GM21515 (cell line): ENCODE measurements at regions not wholly inside any gene's neighbourhood (a gene's known extent, or its start where the extent isn't known, plus 50 kb on each side); places are given as distances from the start of the nearest gene placed in this dataset.

Experiments used
- ATAC-seq: cut with Tn5 transposase; IDR thresholded peaks from one replicate; pipeline ENCODE4 v1.9.1; 2021; ENCODE audit not compliant: unreplicated experiment

DNA sequence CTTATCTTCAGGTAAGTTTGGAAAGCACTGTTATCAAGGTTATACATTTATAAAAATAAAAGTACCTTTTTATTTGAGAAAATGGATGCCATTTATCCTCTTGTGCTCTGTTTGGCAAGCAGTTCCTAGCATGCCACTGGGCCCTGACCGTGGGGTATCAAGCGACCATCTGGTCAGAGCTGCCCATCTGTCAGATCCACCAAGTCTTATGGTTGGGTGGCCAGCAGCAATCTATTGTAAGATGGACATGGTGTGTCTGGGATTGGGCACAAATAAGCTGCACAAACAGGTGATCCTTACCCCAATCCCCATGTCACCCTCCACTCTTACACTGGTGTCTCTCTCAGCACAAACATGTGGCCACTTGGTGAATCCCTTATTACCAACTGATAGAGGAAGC lies 178.5 kb downstream of the DLEU7 start:
- no peak for ATAC-seq

DNA sequence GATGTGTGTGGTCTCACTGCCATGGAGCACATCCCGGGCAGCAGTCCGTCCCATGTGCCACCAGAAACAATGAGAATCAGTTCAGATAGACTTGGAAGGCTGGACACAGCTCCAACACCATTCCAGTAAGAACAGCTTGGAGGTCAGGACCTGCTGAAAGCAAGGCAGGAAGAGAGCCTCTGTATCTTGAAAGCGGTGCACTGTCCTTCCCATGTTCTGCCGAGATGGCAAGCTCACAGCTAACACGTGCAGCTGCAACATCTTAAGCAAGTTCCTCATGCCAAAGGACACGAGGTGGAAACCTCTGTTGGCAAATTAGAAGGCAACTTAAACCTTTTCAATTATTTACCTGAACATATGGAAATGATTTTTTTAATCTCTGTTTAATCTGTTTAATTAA lies 175.4 kb downstream of the DLEU7 start:
- no peak for ATAC-seq

DNA sequence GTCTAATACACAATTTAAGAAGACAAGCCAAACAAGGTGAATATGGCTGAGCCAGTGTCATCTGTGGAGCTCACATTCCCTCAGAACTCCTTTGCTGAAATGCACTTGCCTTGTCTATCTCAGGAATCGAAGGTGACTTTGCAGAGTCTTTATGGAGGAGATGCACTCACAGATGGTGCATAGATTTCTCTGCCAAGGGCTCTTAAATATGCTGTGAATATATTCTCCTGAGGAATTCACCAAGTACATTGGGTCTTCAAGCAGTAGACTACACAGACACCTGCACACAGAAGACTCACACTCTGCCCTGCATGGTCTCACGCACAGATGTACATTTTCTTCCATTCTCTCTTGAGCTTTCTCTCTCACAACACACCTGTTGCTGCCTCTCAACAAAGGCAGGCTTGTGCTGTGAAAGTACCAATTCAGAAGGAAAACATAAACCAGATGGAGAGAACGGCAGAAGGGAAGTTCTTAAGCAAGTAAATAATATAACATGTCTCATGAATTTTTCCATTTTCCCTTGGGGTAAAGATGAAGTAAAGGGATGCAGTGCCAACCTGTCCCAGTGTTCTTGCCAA lies 174.7 kb downstream of the DLEU7 start:
- no peak for ATAC-seq

DNA sequence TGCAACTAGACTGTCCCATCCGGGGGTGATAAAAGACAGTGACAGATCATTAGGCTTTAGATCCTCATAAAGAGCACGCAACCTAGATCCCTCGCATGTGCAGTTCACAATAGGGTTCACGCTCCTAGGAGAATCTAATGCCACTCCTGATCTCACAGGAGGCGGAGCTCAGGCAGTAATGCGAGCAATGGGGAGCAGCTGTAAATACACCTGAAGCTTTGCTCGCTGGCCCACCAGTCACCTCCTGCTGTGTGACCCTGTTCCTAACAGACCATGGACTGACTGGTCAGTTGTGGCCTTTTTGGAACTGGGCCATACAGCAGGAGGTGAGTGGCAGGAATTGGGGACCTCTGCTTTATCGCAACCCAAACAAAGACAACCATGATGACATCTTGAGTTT lies 173.2 kb downstream of the DLEU7 start:
- no peak for ATAC-seq

DNA sequence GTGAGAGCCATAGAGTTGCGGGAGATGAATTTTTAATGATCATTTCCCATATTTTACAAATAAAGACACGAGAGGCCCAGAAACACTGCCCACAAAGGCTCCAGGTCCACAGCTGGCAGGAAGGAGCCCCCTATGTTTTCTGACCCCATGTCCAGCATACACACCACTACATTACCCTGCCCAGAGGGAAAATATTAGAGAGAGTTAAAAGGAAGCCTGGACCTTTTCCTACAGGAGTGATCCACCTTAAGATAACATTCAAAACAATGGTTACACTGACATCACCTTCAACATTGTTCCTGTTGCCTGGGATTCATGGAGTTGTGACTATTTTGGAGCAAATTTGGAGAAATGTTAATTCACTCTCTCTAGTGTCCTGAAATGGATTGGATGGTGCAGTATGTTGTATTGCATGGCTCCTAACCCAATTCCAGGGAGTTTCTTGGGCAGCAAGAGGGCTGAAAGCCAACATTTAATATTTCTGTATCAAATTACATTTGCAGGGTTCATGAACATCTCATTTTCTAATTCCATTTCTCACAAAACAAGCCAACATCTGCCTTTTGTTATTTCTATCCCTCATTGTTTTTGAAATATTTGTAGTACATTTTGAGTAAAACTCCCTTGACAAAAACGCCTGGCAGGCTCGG lies 172.5 kb downstream of the DLEU7 start:
- ATAC-seq = no peak

DNA sequence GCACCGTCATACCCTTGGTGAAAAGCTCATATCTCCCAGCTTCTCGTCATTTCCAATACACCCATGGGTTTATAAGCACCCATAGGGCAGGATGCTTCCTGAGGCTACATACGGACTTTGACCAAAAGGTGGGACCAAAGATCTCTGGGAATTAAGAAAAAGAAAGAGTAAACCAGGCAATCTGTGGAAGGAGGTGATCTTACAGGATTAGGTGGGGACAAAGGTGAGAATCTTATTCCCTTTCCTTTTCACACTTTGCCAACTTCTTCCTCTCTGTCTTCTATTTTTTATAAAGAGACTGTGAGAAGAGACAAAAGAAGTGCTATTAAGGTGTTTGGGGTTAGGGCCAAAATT lies 172.0 kb downstream of the DLEU7 start:
- ATAC-seq = no peak

DNA sequence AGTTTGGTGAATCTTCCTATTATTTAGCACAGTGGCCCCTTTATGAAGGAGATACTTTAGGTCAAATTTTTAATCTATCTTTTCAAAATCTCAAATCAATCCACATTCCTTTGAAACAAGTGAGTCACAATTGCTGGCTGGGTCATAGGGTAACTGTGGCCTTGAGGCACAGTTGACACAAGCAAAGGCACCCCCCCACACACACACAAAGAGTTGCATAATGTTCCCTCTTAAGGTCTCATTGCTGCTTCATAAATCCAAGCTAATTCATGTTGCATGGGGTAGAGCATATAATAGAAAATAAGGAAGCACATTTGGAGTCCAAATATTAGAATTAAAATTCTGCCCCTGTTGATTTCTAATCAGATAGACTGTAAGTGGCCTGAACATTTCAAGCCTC lies 171.5 kb downstream of the DLEU7 start:
- ATAC-seq = no peak

DNA sequence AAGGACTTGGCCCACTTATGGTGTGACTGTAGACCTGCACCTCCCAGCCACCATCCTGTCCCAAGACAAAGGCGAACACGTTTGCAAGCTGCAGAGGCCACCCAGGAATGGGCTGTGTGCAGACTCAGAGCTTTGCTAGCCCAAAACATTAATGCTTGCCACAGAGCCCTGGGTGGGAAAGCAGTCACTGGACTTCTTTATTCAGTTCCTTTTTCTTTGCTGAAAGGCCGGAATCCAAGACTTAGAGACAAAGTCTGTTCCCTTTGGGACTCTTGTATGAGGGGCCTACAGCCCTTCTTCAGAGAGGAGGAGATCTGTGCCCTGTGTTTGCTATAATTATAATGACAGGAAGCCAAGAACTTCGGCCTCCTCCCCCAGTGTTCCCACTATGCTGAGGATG lies 167.8 kb downstream of the DLEU7 start:
- no peak for ATAC-seq

DNA sequence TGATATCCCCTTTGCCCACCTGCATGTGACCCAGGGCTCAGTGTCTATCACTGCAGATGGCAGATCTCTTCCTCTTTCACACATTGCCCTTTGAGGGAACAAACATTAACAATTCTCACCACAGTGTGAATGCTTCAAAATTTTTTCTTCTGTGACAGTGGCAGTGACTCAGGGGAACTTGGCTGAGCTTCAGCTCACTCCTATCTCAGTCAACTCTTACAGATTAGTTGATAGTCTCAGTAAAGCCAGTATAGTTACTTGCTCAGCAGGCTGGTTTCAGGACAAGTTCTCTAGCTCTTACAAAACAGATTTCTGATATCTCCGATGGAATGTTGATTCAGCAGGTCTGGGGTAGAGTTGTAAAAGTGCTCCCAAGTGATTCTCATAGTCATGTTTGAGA lies 166.9 kb downstream of the DLEU7 start:
- no peak for ATAC-seq

DNA sequence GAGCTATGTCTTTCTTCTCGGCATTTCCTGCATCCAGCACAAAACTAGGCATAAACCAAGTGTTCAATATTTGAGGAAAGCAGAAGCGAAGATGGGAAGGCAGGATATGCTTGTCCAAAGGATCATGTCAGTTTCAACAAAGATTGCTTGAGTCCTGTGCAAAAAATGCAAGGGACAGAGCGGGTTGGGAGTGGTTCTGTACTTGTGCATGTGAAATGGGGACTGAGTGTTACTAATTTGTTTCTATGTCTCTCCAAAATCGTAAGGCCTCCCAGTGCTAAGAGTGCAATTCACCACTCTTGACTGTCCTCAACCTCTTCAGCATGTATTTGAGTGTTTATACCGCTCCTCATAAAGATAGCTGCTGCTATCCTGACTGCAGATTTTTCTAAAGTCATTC lies 166.2 kb downstream of the DLEU7 start:
- no peak for ATAC-seq

DNA sequence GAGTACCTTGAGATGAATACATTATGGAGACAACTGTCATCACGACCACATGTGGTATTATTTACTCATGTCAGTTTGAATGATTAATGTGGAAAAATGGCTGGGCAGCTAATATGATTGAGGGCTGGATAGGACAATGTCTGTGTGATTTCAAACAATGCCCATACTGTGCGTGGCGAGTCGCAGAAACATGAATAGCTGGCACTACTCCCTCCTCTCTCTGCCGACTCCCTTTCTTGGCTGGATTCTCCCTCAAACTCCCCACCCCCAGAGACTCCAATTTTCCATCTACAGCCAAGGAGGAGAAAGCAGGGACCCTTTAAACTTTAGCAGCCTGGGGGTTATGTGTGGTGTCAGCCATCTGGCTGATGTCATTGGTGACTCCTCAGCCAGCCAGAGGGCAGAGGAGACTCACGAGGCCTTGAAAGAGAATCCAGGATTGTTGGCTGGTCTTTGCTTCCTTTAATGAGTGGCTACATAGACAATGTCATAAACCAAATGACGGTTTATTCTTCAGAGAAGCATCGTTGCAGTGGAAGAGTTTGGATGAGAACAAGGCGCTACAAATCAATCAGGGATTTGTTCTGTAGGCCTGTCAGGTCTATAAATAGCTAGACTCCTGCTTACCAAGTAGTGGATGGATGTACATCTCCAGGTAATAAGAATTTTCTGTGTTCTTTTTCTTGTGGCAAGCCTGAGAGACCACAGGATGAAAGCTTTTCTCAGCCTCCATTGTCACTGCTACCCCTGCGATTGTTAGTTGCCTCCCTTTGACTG lies 165.6 kb downstream of the DLEU7 start:
- no peak for ATAC-seq

DNA sequence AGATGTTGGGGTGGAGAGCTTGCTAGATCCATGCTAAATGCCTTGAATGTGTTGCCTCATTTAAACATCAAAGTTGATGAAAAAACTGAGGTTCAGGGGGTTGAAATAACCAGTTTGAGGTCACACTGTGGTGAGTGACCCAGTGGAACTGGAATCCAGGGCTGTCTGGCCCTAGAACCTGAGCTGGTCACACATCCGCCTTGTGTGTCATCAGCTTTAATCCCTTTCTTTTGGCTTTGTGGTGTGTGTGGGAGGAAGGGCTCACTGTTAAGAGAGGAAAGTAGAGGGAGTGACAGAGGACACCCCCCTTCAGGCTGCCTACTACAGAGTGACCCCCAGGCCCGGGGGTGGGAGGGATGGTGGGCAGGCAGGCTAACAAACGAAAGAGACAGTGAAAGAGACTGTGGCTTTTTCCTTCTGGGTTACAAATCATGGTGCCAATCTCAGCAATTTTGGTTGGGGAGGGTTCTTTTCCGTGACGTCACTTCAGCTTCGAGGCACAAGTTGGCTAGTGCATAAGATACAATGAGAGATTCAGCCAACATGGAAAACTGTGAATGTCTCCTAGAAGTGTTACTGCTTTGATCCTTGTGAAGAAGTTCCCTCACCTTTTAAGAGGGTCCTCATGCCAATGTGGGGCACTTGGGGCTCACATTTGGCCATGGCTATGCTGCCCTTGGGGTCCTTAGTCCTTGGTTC lies 164.9 kb downstream of the DLEU7 start:
- ATAC-seq = no peak

DNA sequence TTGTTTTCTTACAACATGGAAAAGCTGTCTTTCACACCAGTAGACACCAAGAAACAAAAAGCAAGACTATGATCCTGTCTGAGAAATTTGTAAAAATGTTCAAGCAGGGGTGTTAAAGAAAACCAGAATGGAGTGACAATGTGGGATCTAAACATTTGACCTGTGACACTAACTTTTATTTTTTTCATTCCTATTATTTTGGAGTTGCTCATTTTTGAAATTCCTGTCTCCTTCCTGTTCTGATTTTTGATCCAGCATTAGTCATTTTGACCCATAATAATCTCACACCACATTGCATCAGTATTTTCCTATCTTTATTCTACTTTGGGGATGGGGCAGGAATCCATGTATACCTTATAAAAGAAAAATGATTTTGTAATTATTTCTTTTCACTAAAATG lies 164.2 kb downstream of the DLEU7 start:
- no peak for ATAC-seq

DNA sequence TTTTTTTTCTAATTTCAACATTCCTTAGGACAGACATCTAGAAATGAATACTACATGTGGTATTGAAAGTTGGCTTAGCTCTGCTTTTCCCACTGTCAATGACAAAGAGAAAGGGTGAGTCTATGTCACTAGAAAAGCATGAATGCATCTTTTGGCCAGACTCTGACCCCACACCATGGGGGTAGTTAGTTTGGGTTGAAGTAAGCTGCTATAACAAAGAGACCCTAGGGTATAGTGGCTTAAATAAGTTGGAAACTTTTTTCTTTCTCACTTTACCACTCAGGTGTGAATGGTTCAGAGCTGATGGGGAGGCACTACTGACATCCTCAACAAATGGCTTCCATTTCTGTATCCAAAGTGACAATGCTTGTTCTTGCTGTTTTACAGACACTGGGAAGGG lies 161.5 kb downstream of the DLEU7 start:
- no peak for ATAC-seq

DNA sequence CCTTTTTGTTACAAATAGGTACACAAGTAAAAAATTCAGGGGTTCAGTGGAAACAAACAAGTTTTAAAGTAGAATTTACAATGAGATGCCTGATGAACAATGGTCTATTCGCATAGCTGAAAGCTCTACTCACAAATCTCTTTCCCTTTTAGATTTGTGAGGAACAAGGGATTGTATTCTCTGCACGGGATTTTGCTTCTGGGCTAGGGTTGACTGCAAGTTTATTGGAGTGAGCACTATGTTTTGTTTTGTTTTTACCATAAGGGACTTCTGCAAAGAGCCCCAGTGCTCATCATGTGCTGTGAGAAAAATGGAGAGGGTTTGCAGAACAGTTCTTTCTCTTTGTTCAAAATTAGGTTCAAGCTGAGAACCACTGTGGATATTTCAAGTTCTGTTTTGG lies 160.5 kb downstream of the DLEU7 start:
- no peak for ATAC-seq

DNA sequence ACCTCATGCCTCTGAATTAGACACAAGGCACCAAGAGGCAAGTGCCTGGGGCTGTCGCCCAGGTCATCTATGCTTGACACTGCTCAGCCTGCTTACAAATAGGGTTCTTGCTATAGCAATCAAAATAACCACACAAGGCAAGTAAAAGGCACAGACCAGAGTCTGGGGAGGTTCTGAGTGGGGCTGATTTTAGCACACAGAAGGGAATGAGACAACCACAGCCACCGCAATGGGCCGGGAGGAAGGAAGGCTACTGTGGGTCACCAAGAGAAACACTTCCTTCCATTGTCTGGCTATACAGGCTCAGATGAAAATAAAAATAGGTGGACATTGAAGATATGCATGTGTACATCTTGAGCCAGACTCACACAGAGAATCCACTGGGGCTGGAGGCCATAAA lies 159.1 kb downstream of the DLEU7 start:
- ATAC-seq = no peak

DNA sequence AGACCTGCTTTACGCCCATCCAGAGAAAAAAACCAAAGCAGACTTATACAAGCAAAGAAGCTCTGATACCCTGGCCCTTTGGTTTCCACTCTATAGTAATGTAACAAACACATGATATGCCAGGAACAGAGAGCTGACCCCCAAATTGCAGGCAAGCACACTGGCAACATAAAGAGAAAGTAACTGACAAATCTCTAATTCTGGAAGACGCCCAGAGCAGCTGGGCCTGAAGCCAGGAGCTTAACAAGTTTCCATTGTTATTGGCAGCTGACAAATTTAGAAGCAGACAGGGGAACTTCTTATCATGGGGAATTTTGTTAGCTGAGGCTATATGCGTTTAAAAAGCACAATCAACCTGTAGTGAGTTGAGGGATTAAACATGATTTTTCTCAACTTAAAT lies 158.0 kb downstream of the DLEU7 start:
- no peak for ATAC-seq

DNA sequence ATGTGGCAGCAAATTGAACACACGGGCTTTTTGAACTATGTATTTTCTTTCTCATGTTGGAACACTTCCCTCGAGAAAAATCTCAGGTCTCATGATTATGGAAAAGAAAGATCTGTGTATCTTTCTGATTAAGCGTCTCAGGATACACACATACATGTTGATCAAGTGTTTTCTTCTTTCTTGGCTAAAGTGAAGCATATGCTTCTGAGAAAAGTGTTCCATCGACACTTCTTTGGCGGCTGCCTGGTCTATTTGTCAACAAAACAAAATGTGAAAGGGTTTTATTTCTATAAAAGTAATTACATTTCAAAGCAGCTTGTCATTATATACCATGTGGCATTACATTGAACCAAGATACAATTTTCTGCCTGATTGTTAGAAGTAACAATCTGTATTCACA lies 157.5 kb downstream of the DLEU7 start:
- no peak for ATAC-seq

DNA sequence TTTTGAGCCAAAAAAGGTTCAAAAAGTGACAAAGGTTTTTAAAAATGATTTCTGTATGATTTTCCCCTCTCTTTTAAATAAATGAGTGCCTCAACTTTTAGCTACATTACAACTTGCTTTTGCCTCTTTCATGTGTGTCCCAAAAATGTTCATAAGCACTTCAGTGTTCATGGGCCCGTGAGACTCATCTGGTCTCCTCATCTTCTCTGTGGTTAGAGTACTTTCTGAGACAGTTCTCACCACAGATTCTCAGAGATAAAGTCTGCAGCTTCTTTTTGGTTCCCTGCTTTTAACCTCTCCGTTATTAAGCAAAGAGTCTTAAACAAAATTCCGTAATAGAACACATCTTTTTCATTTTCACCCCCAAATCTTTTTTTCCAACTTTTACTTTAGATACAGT lies 156.9 kb downstream of the DLEU7 start:
- no peak for ATAC-seq

DNA sequence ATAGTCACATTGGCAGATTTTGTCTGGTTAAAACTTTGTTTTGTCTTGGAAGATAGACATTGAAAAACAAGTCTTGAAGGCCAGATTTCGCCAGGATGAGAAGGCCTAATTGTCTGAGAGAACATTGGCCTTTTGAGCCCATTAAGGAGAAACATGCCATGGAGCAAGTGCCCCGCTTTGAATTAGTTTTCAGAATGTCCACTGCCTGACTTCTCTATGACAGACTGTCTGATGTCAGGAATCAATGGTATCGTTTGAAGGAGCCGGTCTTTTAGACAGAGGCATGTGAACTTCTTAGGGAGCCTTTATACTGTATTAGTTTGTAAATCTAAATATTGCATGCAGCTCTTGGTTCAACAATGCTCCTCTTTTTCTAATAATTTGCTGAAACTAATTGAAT lies 155.9 kb downstream of the DLEU7 start:
- no peak for ATAC-seq

DNA sequence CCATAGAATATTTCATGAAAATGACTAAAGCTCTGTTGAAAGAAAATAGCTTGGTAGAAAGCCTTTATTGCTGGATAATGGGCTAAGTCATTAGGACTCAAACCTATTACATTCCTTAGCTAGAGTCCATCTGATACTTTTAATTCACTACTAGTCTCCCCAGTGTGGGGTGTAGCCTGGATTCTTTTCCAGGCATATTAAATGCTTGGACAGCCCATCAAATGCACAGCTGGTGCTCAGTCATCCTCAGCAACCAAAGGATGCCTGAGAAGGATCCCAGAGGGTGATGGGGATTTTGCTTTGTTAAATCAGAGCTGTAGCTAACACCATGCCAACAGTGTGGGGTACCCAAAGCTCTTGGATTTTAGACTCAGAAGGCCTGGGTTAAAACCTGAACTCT lies 153.5 kb downstream of the DLEU7 start:
- ATAC-seq = no peak

DNA sequence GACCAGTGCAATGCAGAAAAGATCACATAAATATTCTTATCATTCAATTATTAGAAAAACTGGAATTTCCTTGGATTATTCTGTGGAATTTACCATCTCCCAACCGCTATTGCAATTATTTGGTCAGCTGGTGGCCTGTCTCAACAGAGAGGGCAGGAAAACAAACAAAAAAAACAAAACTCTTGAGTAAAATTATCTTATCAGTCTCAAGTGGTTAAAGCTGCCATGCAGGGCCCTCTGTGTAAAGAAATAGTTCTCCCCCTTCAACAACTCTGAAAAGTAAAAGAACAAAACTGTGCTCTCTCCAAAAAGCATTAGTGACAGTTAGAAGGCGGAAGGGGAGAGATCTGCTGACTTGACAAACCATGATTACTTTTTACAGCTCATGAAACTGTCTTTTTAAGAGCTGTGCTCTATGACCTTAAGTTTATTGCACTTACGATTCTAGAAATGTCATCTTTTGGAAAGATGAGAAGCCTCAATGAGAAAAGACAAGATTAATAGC lies 152.3 kb downstream of the DLEU7 start:
- ATAC-seq = no peak
